ENCODE measurements at regions not wholly inside any gene's neighbourhood (a gene's known extent, or its start where the extent isn't known, plus 50 kb on each side); places are given as distances from the start of the nearest gene placed in this dataset.

DNA sequence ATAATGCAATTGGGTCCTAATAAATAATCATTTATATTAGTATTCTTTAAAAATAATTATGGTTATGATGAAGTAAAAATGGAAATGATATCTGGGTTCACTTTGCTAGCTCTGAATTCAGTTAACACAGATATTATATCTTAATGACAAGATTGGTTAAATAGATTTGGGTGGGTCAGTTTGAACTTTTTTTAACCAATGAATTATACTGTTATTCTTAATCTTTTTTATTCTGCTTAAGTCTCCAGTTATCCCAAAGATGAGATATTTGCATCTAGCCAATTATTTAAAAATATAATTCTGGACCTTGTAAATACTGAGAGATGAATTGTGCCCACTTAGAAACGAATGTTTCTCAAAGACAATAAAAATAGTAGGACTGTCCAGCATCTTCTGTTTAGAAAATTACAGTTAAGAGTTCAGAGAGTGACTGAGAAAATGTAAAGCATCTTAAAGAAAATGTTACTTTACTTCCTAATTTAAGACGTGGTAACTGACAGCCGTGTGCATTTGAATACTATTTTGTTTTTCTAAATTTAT lies 345.2 kb downstream of the USP25 start:
- DNase-seq, result no peak

DNA sequence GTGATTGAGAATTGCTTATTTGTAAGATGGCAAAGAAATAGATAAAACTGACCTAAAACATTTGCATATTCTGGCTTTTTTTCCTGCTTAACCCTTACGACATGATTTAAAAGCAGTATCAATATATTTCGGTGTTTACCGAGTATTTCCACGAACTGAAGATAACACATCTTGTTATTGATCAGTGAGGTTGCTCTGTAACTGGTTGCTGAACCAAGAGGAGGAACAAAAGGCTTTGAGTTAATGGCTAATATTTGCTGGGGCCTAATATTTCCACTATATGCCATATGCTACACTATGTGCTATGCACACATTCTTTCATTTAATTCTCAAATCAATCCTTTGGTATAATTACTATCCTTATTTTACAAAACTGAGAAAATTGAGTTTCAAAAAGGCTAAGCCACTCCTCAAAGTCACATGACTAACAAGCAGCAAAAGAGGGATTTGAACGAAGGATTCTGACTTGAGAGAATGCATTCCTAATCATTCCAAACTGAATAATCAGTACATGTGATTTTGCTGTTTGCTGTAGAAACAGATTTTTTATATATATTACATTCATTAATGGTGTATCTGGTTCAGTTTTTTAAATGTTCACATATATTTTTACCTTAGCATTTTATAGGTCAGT lies 346.0 kb downstream of the USP25 start:
- DNase-seq, result no peak

DNA sequence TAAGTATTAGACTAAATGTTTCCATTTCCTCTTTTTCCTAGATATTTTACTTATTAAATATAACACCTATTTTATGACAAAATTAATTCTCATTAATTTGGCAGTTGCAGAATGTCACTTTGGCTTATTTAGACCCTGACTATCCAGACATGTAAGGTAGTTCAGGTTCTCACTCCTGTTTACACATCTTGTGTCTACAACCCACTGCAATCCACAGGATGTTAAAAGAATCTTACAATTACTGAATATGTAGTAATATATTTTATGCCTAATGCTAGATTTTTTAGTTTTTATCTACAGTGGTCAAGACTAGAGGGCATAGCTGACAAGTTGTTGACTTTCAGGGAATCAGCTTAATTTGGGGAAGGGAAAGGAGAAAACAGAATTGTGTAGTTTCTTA lies 346.7 kb downstream of the USP25 start:
- DNase-seq, result no peak

DNA sequence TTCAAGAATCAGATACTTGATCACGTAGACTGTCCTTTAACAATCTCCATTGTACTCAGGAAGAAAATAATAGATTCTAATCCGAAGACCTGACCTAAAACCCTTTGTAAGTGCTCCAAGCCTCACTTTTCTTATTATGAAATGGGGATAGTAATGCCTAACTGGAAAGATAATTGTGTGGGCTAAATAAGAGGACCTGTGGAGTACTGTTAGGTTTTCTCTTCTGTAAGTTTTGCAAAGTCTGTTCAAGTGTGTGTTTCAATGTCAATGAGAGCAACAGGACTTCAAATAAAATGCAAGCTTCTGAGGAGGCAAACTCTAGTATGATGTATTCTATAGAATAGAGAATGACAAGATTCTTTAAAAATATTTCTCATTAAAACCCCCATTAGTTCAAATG lies 348.6 kb downstream of the USP25 start:
- no peak for DNase-seq

DNA sequence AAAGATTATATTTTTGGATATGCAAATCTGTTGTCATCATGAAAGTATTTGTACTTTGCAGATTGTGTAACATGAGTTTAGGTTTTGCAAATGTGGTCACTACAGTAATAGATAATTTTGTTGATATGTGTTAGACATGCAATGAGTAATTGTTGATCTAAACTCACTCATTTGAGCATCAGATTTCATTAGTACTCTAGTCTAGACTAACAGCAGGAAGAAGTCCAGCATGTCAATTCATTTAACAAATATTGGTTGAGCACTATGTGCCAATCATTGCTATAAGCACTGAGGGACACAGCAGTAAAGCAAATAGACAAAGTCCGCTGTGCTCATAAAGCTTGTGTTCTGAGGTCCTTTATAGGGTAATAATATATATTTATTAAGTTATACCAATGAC lies 350.0 kb downstream of the USP25 start:
- DNase-seq, result no peak

DNA sequence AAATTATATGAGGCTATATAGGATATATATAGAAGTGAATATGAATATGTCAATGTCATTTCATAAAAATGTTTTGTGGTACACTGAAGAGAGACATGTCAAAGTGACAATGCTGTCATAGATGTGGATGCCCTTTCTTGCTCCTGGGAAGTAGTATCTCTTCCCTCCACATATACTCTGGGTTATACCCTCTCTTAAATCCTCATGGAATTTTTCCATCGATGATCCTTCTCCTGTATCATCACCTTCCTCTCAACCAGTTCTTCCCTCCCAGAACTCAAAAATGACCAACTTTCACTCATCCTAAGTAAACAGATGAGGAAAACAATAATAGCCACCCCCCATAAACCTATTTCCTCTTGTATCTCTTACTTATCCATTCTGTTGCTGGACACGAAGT lies 351.5 kb downstream of the USP25 start:
- DNase-seq, result no peak

DNA sequence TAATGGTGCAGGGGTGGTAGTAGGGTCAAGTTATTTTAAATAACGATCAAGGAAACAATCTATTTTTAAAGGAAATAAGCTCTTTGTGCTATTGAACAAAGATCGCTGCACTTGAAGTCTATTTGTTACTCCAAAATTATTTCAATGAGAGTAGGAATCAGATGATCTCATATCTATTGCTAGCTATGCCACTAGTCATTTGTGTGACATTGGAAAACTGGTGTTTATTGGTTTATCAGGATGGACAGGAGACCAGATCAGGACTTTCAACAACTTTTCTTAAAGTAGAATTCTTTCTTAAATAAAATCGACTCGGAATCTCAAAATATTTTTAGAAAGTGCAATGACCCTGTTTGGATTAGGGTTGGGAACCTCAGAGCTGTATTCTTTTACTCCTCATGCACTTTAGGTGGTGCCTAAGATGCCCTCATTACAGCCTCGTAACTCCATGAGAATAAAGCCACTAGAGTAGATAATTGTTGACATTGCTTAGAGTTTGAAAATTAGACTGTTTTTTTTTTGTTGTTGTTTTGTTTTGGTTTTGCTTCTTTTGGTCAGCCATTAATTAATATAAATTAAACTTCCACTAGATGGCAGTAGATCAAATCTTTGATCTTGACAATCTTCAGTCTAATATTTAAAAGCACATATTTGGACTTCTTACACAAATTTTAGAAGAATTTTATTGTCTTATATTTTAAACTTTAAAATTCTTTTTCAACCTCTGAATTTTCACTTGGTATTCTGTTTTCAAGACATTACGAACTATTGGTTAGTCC lies 352.4 kb downstream of the USP25 start:
- peak; percentile 71 for DNase-seq

DNA sequence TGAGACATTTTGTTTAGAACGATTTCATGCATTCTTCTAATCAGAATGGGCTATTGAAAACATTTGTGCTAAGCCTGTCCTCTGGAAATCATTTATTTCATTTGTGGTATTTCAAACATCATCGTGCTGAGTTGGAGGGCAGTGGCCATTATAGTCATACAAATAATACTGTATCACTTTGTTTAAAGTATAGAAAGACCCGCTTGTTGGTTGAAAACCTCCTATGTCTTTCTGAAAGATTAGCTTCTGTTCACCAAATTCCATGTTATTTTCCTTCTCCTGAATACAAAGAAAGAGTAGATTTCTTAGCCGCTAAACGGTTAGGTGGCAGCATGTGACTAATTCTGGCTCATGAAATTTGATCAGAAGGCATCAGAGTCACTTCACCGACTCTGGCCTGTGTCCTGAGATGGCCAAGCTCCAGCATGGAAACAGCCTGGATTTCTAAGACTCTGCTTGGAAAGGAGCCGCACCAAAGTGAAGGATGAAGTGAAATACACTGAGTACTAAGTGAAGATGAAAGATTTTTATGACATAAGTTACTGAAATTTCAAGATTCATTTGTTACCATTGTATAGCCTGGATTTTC lies 355.1 kb downstream of the USP25 start:
- DNase-seq, result no peak

DNA sequence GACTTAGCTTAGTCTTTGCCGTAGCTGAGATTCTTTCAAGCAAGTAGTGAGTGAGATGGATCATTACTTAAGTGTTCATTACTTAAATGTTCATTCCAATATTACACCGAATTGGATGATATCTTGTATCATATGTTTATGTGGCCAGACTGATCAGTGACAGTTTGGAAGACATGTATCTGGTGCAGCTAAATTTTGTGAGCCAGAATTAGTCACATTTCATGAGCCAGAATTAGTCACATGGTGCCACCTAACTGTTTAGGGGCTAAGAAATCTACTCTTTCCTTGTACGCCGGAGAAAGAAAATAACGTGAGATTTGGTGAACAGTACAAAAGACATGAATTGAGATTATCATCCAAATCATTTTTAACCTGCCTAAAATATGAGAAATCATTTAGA lies 355.6 kb downstream of the USP25 start:
- no peak for DNase-seq

DNA sequence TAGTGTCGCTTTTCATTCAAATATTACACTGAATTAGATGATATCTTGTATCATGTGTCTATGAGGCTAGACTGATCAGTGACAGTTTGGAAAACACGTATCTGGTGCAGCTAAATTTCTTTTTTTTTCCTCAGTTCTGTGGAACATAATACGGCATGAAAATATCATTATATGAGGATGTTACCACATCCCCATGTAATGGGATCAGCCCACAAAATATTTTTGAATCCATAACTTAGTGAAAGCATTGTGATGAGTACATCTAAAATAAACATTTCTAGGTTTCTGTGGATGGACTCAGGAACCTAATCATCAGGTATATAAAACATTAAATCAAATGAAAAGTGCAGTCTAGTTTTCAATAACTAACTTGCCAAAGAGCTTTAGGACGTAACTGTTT lies 356.3 kb downstream of the USP25 start:
- DNase-seq, result no peak

DNA sequence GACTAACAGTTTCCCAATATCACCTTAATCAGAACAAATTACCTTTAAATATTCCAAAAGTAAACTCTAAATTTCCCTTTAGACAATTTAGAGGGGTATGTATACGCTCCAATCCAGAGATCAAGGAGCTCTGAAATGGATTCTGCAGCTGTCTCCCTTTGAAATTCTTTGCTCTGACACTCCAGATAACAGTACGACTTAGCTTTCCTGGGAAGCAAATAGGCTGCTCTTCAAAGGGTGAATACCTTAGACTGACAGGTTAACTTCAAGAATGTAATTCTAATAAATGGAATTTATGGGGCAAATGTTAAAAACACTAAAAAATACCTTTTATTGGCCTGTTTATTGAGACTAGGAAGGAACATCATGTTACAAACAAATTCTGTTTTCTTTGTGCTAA lies 357.2 kb downstream of the USP25 start:
- no peak for DNase-seq

DNA sequence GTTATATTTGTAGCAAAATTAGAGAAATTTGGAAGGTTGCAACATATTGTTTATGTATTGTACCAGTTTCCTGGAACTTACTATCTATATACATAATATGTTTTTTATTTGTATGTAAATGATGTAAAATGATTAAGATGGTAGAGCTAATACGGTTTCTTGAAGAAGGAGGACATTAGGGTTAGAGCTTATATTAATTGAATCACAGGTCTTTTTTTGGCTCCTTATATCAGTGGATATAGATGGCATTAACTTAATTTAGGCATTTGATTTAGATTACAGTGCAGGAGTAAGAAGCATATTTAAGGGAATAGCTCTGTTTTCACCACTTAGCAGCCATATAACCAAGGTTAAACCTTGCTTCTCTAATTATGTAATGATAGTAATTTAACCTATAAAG lies 357.7 kb downstream of the USP25 start:
- no peak for DNase-seq

DNA sequence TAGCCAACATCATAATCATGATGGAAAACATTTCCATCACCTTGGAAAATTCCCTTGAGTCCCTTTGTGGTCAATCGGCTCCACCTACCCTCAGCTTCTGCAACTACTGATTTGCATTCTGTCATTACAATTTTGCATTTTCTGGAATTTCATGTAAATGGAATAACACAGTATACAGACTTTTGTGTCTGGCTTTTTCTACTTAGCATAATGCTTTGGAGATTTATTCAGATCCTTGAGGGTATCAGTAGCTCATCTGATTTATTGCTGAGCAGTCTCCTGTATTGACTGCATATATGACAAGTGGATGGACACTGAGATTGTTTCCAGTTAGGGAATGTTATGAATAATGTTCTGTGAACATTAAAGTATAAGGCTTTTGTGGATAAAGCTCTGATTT lies 358.3 kb downstream of the USP25 start:
- DNase-seq, result no peak

DNA sequence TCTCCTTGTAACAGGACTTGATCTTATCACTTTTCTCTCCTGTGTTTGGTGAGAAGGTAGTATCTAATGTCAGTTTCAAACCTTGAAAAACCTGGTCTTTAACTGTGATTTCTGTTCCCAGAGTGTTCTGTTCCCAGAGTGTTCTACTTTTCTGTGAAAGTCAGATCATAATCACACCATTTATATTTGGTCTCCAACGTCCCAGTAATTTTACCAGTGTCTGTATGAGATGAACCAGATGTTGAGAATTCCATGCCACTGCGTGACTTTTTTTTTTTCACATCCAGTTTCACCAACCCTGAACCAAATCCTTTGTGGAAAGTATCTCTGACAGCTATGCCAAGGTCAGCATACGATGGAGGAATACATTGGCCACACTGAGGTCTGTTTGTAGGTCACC lies 365.2 kb downstream of the USP25 start:
- no peak for DNase-seq

DNA sequence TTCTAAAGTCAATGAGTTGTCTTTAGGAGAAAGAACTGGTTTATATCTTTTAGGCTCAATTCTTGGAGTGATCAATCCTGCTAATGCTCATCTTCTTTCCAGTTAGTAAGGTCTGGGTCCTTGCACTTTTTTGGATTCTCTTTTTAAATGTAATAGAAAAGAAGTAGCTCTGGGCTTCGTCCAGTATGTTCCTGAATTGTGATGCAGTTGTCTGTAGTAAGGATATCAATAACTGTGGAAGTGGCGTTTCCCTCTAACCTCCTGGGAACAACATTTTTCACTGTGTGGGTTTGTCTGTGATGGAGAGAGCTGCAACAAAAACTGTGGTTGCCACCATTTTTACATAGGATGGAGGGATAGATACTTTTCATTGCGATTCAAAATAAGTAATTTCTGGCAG lies 367.2 kb downstream of the USP25 start:
- DNase-seq, result no peak

DNA sequence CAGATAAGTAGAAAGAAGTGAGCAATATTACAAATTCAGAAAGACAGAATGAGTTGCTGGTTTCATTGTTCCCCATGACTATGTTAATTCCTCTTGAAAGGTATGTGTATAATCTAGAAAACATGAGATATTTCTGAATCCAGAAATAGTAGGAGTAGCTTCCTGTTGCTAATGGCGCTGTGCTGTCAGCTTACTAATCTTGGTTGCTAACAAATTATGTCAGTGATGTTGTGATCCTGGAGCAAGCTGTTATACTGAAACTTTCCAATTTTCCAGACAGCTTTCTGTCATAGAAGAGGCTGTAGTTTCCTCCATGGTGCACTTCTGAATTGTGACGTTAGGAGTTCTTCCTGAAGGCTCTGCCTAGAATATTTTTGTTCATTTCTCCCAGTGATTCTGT lies 372.3 kb downstream of the USP25 start:
- no peak for DNase-seq

DNA sequence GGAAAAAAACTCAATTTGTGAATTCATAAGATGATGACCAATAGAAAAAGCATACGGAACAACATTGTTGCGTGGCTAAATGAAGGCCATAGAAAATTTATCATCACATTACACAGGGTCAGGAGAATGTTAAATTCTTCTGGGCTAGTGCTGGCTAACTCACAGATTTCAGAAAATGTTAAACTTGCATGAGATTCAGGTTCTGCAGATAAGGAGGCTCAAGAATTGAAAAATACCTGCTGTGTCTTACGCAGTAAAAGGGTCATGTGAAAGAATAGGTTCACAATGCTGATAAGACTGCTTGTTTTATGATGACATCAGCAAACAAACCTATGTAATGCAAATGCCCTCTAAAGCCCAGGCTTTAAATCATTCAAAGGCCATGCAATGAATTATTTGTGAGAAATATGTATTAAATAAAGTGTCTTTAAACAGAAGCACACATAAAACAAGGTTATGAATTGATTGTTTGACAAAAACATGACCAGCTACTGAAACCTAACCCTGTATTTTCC lies 378.8 kb downstream of the USP25 start:
- DNase-seq, result no peak

DNA sequence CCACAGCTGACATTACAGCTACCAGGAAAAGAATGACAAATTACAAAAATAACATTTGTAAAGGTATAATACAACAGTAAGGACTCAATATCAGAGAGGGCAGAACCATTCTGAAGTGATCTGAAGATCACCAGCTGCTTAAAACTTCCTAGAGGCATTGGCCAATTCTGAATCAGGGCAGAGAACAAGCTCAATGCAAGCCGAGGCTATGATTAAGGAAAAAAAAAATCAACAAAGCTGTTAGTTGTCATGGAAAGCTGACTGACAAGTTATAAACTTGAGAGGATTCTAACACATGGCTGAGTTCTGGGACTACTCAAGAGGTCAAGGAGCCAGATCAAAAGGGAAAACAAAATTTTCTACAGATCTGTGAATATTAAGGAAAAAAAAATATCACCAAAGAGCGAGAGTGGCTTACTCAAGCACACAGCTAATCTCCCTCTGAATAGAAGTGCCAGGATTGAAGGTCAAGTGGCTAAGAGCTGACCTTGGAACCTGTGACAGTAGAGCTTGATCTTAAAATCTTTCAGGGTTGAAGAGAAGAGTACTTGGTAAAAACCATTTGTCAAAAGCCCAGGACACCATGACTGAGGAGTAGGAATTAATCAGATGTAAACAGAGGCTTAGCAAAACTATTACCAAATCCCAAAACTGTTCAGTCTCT lies 383.4 kb downstream of the USP25 start:
- no peak for DNase-seq

DNA sequence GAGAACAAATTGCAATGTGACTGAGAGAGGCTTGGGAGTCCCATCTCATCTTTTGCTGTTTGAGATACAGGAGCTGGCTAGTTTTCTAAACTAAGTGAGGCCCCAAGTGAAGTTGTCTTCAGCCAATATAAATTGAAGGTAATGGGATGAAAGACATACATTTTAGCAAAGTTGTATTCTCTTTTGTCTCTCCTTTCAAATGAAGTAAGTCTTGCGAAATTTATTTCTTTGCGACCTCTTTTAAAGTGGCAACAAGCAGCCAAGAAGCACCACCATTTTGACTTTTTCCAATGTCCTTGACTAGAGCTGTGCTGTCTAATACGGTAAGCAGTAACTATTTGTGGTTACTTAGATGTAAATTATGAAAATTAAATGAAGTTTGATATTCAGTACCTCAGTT lies 385.7 kb downstream of the USP25 start:
- DNase-seq, result no peak

DNA sequence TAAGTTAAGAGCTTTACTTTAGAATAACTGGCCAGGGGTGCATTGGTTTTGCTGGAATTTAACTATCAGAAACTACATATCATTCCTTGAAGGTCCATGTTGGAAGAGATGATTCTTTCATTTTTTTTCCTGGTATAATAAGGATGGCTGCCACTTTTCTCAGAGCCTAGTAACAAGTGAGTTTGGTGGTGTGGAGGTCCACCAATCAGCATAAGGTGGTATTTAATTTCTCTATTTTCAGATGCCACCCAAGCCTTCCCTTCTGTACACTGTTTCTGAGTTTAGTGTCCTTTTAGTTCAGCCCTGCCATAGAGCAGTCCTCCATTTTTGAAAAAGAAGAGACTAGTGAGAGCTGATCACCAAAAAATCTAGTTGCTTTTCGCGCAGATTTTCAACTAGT lies 386.3 kb downstream of the USP25 start:
- no peak for DNase-seq

DNA sequence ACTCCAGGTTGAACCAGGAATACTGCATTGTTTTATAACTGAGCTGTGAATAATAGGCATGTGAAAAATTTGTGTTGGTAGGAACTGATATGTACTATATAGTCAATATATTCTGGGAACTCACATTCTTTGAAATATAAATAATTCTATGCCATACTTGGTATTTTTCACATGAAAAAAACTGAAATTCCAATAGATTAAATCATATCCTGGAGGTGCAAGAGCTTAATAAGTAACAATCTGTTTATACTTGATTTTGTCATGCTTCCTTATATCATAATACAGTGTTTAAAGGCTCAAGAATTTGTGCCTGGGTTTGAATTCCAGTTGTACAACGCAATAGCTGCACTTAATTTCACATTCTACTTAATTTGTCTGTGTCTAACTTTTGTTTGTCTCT lies 387.0 kb downstream of the USP25 start:
- no peak for DNase-seq

DNA sequence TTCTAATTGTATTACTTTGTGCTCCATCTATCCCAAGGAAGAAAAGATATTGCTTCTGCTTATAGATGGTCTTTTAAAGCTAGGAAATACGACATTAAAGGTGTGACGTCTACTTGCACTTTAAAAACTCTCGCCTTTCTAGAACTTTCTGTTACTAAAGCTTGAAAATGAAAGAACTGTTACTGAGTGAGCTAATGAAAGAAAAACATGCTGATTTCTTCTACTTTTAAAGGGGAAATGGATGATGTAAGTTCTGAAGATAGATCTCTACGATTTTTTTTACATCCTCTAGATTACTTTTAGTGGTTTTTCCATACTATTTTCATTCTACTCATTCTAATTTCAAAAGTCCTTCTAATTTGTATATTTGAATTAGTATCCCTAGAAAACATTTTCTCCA lies 387.5 kb downstream of the USP25 start:
- DNase-seq, result no peak

DNA sequence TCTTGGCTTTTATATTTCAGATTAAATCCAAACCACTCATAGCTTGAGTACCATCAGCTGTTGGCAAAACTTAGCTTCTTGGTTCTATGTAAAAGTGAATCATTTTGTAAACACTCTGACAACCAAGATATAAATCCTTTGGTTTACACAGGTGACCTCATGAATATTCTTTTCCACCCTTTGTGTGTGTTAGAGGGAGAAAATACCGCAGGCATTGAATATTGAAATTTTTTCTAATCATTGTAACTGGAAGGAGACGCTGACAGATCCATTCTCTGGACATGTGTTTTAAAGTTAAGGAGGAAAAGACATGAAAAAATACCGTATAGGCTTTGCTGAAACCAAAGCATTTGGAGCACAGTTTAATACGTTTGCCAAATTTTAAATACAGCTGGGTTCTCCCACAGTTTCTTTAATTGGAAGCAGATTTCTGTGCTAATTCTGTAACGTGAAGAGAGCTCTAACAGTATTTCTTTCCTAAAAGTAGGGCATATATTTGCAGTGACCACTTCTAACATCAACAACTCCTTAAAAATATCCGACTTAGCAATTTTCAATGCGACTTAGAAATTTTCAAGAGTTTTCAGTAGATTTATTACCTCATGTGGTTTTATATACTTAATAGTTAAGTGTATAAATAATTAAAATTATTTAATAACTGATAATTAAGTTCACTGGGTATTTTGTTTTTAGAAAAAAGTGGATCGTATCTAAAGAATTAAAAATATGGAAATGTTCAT lies 388.2 kb downstream of the USP25 start:
- DNase-seq, result no peak
